GM18508 (cell line): ENCODE measurements at regions not wholly inside any gene's neighbourhood (a gene's known extent, or its start where the extent isn't known, plus 50 kb on each side); places are given as distances from the start of the nearest gene placed in this dataset.
"Not testable (repeated sequence)": the region's sequence is repeated elsewhere in the genome, so short reads cannot be mapped to it uniquely, and the experiment has no call there.

ENCODE experiments used
- ATAC-seq: cut with Tn5 transposase; IDR thresholded peaks from one replicate; pipeline ENCODE4 v1.9.1; 2021; ENCODE audit warnings: moderate number of reproducible peaks; ENCODE audit not compliant: insufficient read depth, unreplicated experiment

DNA sequence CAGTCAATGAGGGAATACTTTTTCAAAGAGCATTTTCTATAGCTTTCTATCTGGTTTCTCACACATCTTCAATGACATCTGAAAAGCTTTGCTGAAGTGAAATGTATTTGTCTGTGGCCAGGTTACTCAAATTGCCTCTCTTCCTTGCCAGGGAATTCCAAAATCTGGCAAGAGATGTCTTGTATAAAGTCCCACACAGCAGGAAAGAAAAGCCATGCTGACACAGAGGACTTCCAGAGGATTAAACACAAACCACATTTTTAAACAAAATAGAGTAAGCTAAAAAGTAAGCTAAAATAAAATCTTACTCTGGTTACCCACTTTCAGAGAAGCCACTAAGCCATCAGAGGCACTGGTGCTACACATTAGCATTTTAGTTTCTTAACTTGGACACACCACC lies 93.1 kb upstream of the BCAR3 start:
- ATAC-seq, result no peak

DNA sequence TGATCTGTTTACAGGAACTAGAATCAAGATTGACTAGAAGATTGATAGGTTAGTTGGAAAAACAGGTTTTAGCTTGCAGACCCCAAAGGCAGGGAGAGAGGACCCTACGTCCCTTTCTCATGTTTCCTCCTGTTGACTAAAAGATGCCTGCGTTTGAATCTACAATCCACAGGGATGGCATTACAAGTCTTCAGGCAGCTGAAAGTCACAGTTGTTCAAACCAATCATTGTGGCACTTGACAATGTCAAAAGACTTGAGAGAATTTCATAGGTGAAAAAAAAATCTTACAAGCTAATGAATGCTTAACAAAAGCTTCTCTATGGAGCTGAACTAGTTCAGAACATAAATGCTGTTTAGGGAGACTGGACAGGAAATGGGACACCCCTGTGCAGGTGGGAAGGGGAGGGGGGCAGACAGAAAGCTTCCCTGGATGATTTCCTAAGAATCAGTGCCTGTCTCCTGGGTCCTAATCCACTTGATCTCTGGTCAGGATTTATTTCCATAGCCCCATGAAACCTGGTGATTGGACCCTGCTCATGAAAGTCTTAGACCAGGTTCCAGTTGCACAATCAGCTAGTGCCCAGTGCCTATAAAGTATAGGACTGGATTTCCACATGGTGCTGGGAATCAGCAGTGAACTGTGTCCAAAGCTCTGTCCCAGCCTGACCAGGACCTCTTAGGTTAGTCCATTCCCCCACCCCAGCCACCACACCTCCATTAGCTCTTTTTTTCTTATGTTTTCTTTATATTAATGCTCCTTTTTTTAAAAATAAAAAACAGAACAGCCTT lies 91.6 kb upstream of the BCAR3 start:
- ATAC-seq, result no peak

DNA sequence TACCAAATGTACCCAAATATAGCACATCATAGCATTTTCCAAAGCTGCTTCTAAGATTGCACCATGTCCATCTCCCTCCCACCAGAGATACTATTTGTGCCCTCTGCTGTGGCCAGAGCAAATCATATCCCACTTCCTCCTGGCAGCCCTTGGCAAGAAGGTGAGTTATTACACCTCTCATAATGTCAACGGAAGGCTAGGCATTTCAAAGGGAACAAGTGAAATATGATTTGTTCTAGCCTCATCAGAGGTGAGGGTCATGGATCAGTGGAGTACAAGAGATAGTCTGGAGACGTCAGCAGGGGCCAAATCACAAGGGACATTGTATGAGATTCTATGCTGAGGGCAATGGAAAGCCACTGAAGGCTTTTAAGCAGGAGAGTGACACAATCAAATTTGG lies 90.2 kb upstream of the BCAR3 start:
- no peak for ATAC-seq

DNA sequence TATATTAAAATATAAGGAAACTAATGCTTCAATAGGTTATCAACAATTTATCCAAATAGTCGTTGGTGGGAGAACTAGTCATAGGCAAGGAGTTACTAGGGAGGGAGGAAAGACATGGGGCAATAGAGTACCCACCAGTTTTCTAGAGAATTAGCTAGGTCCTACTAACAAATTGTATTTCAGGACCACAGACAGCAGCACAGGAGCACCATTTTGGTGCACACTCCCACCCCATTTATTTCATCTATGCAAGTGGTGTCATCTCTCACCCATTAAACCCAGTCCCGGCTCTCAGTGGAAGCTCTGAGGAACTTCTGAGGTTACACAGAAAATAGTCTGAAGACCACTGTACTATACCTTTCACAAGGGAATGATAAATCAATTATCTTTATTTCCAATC lies 89.0 kb upstream of the BCAR3 start:
- no peak for ATAC-seq

GRCh38 chr1:93769777-93770176 lies 88.1 kb upstream of the BCAR3 start:
- no peak for ATAC-seq

- ATAC-seq, result no peak
Measured at GRCh38 chr1:93768380-93768863, 86.8 kb upstream of the BCAR3 start.

DNA sequence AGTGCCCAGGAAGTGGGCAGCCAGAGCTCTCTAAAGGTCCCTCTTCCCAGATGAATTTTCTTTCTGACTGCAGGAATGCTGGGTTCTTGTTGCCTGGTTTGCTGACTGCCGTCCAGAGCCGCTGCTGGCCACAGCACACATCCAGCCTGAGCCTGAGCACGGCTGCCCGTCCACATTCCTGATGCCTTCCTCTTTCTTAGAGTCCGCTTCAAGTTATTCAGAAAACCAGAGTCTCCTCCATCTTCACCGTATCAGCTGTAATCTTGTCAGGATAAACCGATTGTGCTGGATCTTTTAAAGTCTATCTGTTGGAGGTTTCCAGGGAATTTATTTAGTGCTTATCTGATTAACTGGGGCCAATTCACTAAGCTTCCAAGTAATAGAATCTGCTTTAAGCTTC lies 84.8 kb upstream of the BCAR3 start:
- ATAC-seq, result no peak

DNA sequence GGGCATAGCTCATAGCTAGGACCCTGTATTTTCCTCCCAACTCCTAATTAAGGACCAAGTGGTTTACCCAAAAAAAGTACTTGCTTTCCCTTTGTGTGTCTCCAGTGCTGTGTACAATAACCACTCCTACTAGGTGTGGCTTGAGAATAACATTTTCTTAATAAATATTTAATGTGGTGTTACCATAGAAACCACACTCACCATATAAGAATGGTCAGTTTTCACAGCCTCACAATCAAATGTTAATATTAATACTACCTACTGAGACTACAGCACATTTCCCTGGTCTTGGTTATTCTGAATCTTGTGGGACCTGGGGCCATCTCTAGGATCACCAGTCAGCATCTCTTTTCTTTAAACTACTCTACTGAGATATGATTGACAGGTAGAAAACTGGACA lies 83.5 kb upstream of the BCAR3 start:
- ATAC-seq, result no peak

GRCh38 chr1:93764366-93764750 lies 82.7 kb upstream of the BCAR3 start:
- no peak for ATAC-seq

DNA sequence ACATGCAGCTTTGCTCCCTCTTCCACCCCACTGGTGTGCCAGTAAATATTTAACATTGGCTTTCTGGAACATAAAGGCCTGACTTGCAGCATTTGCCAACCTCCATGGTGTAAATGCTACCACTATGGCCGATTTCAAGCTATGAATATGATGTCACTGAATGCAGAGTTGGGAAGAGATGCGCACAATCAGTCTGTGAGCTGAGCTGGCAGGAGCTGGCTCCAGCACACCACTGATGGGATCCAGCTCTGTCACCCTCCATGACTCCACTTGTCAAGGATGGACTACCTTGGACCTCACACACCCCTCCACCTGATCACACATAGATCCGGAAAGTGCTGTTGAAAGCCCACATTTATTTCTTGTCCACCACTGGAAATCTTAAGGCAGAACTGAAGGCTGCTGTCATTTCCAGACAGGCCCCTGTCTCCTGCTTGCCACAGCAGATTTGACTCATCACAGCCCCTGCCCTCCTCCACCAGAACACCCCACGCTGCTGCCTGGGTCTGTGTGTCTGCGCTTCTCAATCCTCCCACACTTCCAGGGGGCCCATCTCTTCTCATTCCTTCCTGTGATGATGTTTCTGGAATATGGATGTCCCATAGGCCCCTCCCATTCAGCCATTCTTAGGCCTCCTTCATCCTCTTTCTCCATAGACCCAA lies 82.2 kb upstream of the BCAR3 start:
- ATAC-seq, result no peak

GRCh38 chr1:93758842-93759515 lies 77.3 kb upstream of the BCAR3 start:
- ATAC-seq, result no peak

DNA sequence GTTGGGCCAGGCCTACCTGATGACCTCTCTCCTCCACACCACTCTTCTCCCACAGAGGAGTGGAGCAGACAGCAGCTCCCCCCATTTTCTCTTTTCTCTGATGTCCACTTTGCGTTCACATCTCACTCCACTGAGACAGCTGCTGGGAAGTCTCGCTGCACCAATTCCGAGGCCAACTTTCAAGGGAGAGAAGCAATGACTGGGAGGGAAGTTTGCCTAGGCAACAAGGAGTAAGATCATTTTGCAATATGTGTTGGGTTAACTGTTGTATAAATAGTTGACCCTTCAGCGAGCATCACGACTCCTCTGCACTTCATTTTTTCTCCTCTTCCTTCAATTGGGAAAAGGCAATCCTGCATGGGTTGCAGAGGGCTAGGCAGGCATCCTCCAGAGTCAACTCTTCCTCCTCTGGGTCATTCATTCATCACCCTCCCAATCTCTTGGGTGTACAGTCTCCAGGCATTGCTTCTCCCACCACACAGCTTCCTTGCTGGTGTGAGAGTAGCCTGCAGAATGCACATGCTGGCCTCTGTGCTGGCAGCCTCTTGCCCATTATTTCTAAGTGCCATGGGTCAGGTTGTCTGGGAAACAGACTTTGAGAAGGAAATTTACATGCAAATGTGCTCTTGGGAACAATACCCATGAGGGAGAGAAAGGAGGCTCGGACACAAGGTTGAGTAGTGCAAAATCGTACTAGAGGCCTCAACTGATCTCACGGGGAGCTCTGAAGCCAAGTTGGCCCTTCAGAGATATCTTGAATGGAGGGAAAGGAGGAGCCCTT lies 75.8 kb upstream of the BCAR3 start:
- no peak for ATAC-seq

- no peak for ATAC-seq
Measured at GRCh38 chr1:93756657-93757056, 75.0 kb upstream of the BCAR3 start.

DNA sequence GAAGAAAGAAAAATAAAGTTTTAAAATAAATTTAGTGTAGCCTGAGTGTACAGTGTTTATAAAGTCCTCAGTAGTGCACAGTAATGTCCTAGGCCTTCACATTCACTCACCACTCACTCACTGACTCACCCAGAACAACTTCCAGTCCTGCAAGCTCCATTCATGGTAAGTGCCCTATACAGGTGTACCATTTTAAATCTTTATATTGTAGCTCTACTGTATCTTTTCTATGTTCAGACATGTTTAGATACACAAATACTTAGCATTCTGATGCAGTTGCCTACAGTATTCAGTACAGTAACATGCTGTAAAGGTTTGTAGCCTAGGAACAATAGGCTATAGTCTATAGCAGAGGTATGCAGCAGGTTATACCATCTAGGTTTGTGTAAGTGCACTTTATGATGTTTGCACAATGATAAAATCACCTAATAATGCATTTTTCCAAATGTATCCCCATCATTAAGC lies 73.6 kb upstream of the BCAR3 start:
- not testable (repeated sequence) for ATAC-seq

GRCh38 chr1:93753791-93754763 lies 72.4 kb upstream of the BCAR3 start:
- ATAC-seq, result no peak

DNA sequence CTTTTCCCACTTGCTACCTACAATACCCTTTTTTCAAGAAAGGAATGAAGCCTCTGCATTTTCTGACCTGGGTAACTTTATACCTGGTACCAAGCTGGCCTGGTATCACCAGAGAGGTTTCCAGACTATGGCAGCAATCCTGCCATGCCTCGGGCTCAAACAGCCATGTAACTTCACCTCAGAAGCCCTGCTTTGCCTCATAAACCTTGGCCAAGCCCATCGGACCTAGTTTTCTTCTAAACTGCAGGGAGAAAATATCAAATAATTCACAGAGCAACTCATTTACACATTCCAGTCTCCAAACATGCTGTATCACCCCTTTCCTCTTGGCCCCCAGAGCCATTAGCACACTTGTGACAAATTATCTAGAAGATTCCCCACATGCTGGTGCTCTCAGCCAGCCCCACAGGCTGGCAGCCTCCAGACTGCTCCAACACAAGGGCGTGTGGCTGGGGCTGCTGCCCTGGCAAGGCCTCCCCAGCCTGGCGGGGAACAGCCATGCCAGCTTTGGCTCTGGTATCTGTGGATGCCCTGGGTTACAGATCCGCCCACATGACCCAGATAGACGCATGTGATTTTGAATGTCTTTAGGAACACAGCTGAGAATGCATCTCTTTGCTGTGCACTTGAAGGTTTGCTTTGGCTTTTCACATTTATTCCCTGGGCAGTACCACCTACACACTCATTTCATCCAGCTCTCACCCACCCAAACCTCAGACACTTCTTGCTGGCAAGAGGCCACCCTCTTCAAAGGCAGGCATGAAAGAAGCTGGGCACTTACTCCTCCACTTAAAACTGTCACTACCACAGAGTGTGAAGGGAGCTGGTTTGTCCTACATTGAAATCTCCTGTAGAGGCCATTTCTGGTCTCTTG lies 70.0 kb upstream of the BCAR3 start:
- no peak for ATAC-seq

GRCh38 chr1:93750955-93751354 lies 69.3 kb upstream of the BCAR3 start:
- ATAC-seq, result no peak

GRCh38 chr1:93749894-93750301 lies 68.3 kb upstream of the BCAR3 start:
- ATAC-seq, result no peak
